NCI-H2107 treated with DMSO at 0.1 percent for 48 hours (cell line): ENCODE measurements at regions not wholly inside any gene's neighbourhood (a gene's known extent, or its start where the extent isn't known, plus 50 kb on each side); places are given as distances from the start of the nearest gene placed in this dataset.
"Not testable (repeated sequence)": the region's sequence is repeated elsewhere in the genome, so short reads cannot be mapped to it uniquely, and the experiment has no call there.

ENCODE experiments used
- DNase-seq: peaks from one replicate; lab custom pipeline; 2025; ENCODE audit not compliant: unreplicated experiment; lab: John Stamatoyannopoulos, UW

GRCh38 chr20:53857723-53858236 lies 212.6 kb downstream of the BCAS1 start:
- DNase-seq: no peak

GRCh38 chr20:53856300-53857295 lies 213.8 kb downstream of the BCAS1 start:
- DNase-seq: no peak

- DNase-seq: no peak
These were observed 214.7 kb downstream of the BCAS1 start for GRCh38 chr20:53855733-53856132.

DNA sequence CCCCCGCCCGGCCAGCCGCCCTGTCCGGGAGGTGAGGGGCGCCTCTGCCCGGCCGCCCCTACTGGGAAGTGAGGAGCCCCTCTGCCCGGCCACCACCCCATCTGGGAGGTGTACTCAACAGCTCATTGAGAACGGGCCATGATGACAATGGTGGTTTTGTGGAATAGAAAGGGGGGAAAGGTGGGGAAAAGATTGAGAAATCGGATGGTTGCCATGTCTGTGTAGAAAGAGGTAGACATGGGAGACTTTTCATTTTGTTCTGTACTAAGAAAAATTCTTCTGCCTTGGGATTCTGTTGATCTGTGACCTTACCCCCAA lies 215.8 kb downstream of the BCAS1 start:
- DNase-seq: not testable (repeated sequence)

- DNase-seq: no peak
These were observed 217.2 kb downstream of the BCAS1 start for GRCh38 chr20:53853111-53853713.

DNA sequence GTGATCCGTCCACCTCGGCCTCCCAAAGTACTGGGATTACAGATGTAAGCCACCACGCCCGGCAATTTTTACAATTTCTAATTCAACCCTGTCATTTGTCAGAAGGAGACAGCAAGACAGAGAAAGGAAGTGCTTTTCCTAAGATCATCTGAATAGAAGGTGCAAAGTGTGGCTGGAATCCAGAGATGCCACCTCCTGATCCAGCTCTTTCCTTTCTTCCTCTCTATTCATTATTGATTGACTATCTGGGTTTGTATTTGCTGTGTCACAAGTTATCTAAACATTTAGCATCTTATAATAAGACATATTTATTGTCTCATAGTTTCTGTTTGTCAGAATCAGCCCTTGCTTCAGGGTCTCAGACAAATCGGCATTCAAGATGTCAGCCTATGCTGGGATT lies 217.7 kb downstream of the BCAS1 start:
- DNase-seq: no peak

DNA sequence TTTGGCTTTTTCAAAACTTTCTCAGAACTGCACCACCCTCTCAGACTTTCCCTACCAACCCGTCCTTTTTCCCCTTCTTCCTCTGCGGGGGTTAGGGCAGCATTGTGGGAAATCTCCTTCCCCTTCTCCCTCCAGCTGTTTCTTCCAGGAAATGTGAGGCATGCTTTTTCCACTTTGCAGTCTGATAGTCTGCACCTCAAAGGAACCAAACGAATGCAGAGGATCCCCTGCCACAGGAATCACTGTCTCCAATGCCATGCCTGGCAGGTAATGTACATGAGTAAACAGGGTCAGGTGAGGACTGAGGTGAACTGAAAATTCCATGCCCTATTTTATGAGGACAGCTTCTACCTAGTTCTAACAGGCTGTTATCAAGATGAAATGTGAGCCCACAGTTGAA lies 218.4 kb downstream of the BCAS1 start:
- no peak for DNase-seq

GRCh38 chr20:53850319-53850718 lies 220.1 kb downstream of the BCAS1 start:
- DNase-seq: no peak

- DNase-seq: no peak
These were observed 220.8 kb downstream of the BCAS1 start for GRCh38 chr20:53849471-53850059.

- DNase-seq: no peak
These were observed 222.1 kb downstream of the BCAS1 start for GRCh38 chr20:53848304-53848703.

- no peak for DNase-seq
These were observed 222.6 kb downstream of the BCAS1 start for GRCh38 chr20:53847837-53848170.

DNA sequence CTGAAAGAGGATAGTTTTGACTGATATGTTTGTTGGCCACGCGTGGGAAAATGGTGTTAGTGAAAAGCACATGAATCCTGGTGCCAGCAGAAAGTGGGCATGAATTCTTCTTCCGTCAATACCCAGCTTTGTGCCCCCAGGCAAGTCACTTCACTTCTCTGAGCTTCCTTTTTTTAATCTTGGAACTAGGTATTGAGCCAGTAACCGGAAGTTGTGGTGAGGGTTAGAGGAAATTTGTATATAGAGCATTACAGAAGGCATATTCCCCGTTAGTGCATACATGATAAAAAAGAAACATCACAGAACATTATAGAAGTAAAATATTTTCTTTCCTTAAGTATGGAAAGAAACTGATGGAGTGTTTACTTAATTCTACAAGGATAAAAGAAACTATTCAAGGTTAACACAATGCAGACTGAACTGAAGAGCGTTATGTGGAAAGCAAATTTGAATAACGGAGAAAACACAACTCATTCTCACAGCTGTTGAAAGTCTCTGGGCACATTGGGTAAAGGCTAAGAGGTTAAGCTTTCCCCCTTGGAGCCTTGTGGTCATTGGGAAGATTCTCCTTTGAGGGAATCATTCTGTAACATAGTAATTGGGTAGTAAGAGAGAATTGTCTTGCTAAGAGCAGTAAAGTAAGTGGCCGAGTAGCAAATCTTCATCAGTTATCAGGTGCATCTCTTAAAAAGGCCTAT lies 223.1 kb downstream of the BCAS1 start:
- no peak for DNase-seq

GRCh38 chr20:53846640-53847039 lies 223.8 kb downstream of the BCAS1 start:
- no peak for DNase-seq

- no peak for DNase-seq
These were observed 224.4 kb downstream of the BCAS1 start for GRCh38 chr20:53845980-53846379.

DNA sequence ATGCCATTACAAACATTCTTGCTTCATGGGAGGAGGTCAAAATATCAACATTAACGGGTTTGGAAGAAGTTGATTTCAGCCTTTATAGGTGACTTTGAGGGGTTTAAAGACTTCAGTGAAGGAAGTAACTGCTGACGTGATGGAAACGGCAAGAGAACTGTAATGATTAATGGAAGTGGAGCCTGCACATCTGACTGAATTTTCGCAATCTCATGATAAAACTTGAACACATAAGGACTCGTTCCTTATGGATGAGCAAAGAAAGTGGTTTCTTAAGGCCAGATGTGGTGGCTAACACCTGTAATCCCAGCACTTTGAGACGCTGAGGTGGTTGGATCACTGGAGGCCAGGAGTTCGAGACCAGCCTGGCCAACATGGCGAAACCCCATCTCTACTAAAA lies 226.1 kb downstream of the BCAS1 start:
- DNase-seq: no peak

DNA sequence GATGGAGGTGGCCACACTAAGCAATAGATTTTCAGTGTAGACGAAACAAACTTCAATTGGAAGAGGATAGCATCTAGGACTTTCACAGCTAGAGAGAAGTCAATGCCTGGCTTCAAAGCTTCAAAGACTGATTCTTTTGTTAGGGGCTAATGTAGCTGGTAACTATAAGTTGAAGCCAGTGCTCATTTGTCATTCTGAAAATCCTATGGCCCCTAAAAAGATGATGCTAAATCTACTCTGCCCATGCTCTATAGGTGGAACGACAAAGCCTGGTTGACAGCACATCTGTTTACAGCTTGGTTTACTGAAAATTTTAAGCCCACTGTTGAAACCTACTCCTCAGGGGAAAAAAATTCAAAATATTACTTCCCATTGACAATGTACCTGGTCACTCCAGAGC lies 226.7 kb downstream of the BCAS1 start:
- DNase-seq: no peak

DNA sequence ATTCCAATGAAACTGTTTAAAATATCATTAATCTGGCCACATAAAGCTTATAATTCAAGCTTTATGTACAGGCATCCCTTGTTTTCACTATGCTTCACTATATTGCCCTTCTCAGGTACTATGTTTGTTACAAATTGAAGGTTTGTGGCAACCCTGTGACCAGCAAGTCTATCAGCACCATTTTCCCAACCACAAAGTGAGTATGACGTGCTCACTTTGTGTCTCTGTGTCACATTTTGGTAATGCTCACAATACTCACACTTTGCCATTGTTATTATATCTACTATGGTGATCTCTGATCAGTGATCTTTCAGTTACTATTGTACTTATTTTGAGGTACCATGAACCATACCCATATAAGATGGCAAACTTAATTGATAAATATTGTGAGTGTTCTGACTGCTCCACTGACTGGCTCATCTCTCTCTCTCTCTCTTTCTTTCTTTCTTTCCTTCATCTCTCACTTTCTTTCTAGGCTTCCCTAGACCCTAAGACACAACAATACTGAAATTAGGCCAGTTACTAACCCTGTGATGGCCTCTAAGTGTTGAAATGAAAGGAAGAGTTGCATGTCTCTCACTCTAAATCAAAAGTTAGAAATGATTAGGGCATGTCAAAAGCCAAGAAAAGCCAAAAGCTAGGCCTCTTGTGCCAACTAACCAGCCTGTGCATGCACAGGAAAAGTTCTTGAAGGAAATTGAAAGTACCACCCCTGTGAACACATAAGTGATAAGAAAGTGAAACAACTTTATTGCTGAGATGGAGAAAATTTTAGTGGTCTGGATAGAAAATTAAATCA lies 227.9 kb downstream of the BCAS1 start:
- DNase-seq: no peak

- DNase-seq: no peak
These were observed 228.7 kb downstream of the BCAS1 start for GRCh38 chr20:53841741-53842140.

DNA sequence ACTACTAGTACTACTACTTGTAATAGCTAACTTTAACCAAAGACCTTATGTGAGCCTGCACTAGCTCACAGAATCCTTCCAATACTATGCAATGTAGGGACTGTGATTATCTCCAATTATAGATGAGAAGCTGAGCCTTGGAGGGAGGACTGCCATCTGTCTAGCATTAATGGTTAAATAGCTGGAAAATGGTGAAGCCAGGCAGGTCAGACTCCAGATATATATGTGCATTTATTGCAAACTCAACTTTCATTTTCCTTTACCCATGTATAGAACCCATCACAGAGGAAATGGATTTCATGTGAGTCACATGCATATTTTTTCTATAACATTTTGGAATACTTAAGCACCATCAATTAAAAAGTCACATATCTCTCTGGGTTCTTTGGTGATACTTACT lies 229.9 kb downstream of the BCAS1 start:
- no peak for DNase-seq

DNA sequence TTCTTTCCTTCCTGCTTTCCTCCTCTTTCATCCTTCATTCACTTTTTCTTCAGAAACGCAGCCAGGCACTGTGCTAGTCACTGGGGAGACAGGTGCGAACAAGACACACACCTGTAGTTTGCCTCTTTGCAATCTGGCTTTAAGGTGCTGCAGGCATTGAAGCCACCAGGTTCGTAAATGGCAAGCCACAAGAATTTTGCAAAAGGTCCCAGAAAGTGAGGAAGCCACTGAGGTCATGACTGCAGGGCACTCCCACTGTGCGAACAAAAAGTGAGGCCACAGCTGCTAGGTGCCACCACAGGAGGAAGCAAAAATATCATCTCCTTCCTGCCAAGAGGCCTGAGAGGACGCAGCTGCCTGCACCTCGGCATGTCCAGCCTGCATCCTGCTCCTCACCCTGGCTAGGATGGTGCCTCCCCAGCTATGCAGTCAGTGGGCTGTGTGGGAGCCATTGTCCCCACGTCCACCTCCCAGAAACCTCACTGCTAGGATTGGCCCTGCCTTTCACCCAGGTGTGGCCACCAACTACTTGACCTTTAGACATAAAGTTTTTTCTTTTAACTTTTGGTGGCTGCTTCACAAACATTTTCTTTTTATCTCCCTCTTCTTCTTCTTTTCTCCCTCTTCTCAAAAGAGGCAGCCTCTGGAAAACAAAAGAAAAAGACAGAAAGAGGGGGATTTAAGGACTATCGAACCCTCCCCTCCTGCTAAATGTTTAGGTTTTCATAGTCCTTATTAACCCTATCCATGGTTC lies 230.8 kb downstream of the BCAS1 start:
- DNase-seq: no peak
